Sigmoid colon (tissue), 4 donors: ENCODE measurements at regions not wholly inside any gene's neighbourhood (a gene's known extent, or its start where the extent isn't known, plus 50 kb on each side); places are given as distances from the start of the nearest gene placed in this dataset.

Experiments
- EP300 ChIP-seq, 4 donors: sonication (generic); formaldehyde crosslinking; IDR thresholded peaks; one replicate each; pipeline ENCODE4 v1.6.1; 2017; ENCODE audit warnings: antibody characterized with exemption in 4 of 4
- POLR2A ChIP-seq, 2 donors: fragments of 450-650 bp; IDR thresholded peaks; one replicate each; pipeline ENCODE4 v1.6.1; 2016; ENCODE audit warnings: antibody characterized with exemption in 2 of 2, mild to moderate bottlenecking in 2 of 2, moderate library complexity in 2 of 2

- no peak for TF ChIP-seq POLR2A (IDR thresholded peaks at IDR 0.05)
- no peak for TF ChIP-seq EP300 (IDR thresholded peaks at IDR 0.05)
Measured at GRCh38 chr13:33496336-33496735, 210.8 kb upstream of the STARD13 start.
